ENCODE measurements at regions not wholly inside any gene's neighbourhood (a gene's known extent, or its start where the extent isn't known, plus 50 kb on each side); places are given as distances from the start of the nearest gene placed in this dataset.

GRCh38 chr20:47867831-47868230 is 82.5 kb upstream of the SULF2 start:
- Histone ChIP-seq H2AFZ (ENCODE audit: low read length) (no peak overlapping the region), H3K4me1 (ENCODE audit: insufficient read depth, low read length) (no peaks in the 10 kb centered on the region), H3K27me3 (ENCODE audit: insufficient read depth, low read length) (peaks cover 7% of the 10 kb centered on the region), H3K4me3 (ENCODE audit: insufficient read depth, low read length) (no peak overlapping the region), H3K4me2 (ENCODE audit: insufficient read depth, low read length) (no peak overlapping the region), H3K79me2 (ENCODE audit: insufficient read depth, low read length) (no peaks in the 10 kb centered on the region), H3K36me3 (ENCODE audit: insufficient read depth, low read length) (no peaks in the 10 kb centered on the region), H3K27ac (ENCODE audit: low read depth, low read length) (no peak overlapping the region), H4K20me1 (ENCODE audit: insufficient read depth, low read length) (no peaks in the 10 kb centered on the region), H3K9me3 (ENCODE audit: low read depth, low read length) (peaks cover under 1% of the 10 kb centered on the region)
- no peak for TF ChIP-seq CTCF (IDR thresholded peaks at IDR 0.05; ENCODE audit: extremely low read depth, low read depth, low read length)
- peak; percentile 19 for DNase-seq (ENCODE audit: insufficient read length, low spot score, missing footprints)

GRCh38 chr20:47866480-47866879 is 81.2 kb upstream of the SULF2 start:
- Histone ChIP-seq H3K4me3 (ENCODE audit: insufficient read depth, low read length) (no peak overlapping the region), H3K79me2 (ENCODE audit: insufficient read depth, low read length) (no peaks in the 10 kb centered on the region), H2AFZ (ENCODE audit: low read length) (no peak overlapping the region), H3K27ac (ENCODE audit: low read depth, low read length) (no peak overlapping the region), H3K9me3 (ENCODE audit: low read depth, low read length) (peaks cover 4% of the 10 kb centered on the region), H4K20me1 (ENCODE audit: insufficient read depth, low read length) (no peaks in the 10 kb centered on the region), H3K4me1 (ENCODE audit: insufficient read depth, low read length) (no peaks in the 10 kb centered on the region), H3K36me3 (ENCODE audit: insufficient read depth, low read length) (no peaks in the 10 kb centered on the region), H3K4me2 (ENCODE audit: insufficient read depth, low read length) (no peak overlapping the region), H3K27me3 (ENCODE audit: insufficient read depth, low read length) (peaks cover 16% of the 10 kb centered on the region)
- DNase-seq (ENCODE audit: insufficient read length, low spot score, missing footprints): no peak
- no peak for TF ChIP-seq CTCF (IDR thresholded peaks at IDR 0.05; ENCODE audit: extremely low read depth, low read depth, low read length)

GRCh38 chr20:47865912-47866311 is 80.6 kb upstream of the SULF2 start:
- Histone ChIP-seq H3K4me2 (ENCODE audit: insufficient read depth, low read length) (no peak overlapping the region), H3K79me2 (ENCODE audit: insufficient read depth, low read length) (no peaks in the 10 kb centered on the region), H4K20me1 (ENCODE audit: insufficient read depth, low read length) (no peaks in the 10 kb centered on the region), H2AFZ (ENCODE audit: low read length) (no peak overlapping the region), H3K27me3 (ENCODE audit: insufficient read depth, low read length) (peaks cover 17% of the 10 kb centered on the region), H3K4me1 (ENCODE audit: insufficient read depth, low read length) (no peaks in the 10 kb centered on the region), H3K9me3 (ENCODE audit: low read depth, low read length) (peaks cover 4% of the 10 kb centered on the region), H3K27ac (ENCODE audit: low read depth, low read length) (no peak overlapping the region), H3K4me3 (ENCODE audit: insufficient read depth, low read length) (no peak overlapping the region), H3K36me3 (ENCODE audit: insufficient read depth, low read length) (no peaks in the 10 kb centered on the region)
- TF ChIP-seq CTCF (IDR thresholded peaks at IDR 0.05; ENCODE audit: extremely low read depth, low read depth, low read length): no peak
- peak; percentile 53 for DNase-seq (ENCODE audit: insufficient read length, low spot score, missing footprints)

- H3K36me3 ChIP-seq (ENCODE audit: insufficient read depth, low read length): no peaks in the 10 kb centered on the region
- DNase-seq (ENCODE audit: insufficient read length, low spot score, missing footprints): no peak
- no peak for TF ChIP-seq CTCF (IDR thresholded peaks at IDR 0.05; ENCODE audit: extremely low read depth, low read depth, low read length)
Observed at GRCh38 chr20:47865451-47865850, 80.2 kb upstream of the SULF2 start.

More at GRCh38 chr20:47865451-47865850, 80.2 kb upstream of the SULF2 start:
- Histone ChIP-seq H4K20me1 (ENCODE audit: insufficient read depth, low read length) (no peaks in the 10 kb centered on the region), H3K4me1 (ENCODE audit: insufficient read depth, low read length) (no peaks in the 10 kb centered on the region), H3K4me2 (ENCODE audit: insufficient read depth, low read length) (no peak overlapping the region), H3K27ac (ENCODE audit: low read depth, low read length) (no peak overlapping the region), H3K9me3 (ENCODE audit: low read depth, low read length) (peaks cover 4% of the 10 kb centered on the region), H2AFZ (ENCODE audit: low read length) (no peak overlapping the region), H3K27me3 (ENCODE audit: insufficient read depth, low read length) (peaks cover 17% of the 10 kb centered on the region), H3K4me3 (ENCODE audit: insufficient read depth, low read length) (no peak overlapping the region), H3K79me2 (ENCODE audit: insufficient read depth, low read length) (no peaks in the 10 kb centered on the region)

Data from osteoblast (primary cell).